RWPE1 (cell line): ENCODE measurements at regions not wholly inside any gene's neighbourhood (a gene's known extent, or its start where the extent isn't known, plus 50 kb on each side); places are given as distances from the start of the nearest gene placed in this dataset.

Experiments used
- CTCF ChIA-PET: fragments of 350-600 bp; sonication (Branson Sonifier 250); formaldehyde crosslinking; extraction: SDS; loops from one replicate; lab custom pipeline; 2021; lab: Yijun Ruan, JAX
- POLR2A ChIA-PET: fragments of 400-600 bp; formaldehyde crosslinking; extraction: SDS; loops from one replicate; lab custom pipeline; 2020; ENCODE audit warnings: antibody characterized with exemption; ENCODE audit not compliant: low non-redundant PET; lab: Yijun Ruan, JAX
- DNase-seq: peaks from one replicate; pipeline ENCODE4 v3.0.0; 2012; ENCODE audit warnings: low spot score
- H3K27ac ChIP-seq: fragments of 450-650 bp; 2 replicates; pipeline ENCODE4 v1.5.1; 2017
- CTCF ChIP-seq: fragments of 450-650 bp; conservative IDR thresholded peaks from 2 replicates; pipeline ENCODE4 v1.5.1; 2017; ENCODE audit warnings: low read depth, mild to moderate bottlenecking

DNA sequence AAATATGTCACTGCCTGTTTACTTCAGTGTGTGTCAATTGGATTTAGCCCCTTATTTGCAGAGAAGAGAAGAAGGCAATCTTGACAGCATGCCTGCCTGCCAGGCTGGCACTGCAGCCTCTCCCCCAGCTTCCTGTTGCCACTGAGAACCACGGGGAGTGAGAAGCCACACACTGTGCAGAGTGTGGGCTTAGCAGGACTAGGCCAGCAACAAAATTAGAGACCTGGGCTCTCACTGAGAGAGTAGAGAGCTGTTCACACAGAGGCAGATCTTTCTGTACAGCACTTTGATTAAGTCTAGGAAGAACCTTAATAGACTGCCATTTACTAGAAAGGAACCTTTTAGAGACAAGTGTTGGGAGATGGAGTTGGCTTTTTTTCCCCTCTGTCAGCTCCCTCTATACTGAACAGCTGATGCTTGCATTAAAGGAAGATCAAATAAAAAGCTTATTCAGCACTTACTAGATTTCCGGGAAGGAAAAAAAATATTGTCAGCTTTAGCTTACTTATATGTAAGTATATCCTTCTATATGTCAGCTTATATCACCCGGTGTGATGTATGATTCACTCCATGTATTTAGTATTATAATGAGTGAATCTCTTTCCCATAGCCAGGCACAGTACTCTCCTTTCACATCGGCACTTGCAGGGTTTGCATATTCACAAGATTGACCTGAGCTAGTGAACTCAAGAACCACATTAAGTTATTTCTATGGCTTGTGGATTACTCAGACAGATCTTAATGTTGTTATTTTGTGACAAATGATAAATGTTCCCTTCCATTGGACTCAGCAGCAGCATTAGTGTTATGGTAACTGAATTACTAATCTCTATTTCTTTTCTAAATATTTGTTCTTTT, 851.0 kb upstream of the EPHA7 start:
- ChIA-PET CTCF (interaction anchor here (0.7 kb wide), 1 partner anchor 905 kb away, joined by 3 read pairs; no protein-coding TSS in a partner anchor), POLR2A (no interaction called here)
- H3K27ac ChIP-seq = no peak overlapping the region
- no peak for TF ChIP-seq CTCF
- DNase-seq = no peak

GRCh38 chr6:94269256-94269655, 849.9 kb upstream of the EPHA7 start:
- DNase-seq = no peak
- no peak overlapping the region for H3K27ac ChIP-seq
- CTCF ChIA-PET = interaction anchor here (0.5 kb wide), 1 partner anchor 206 kb away, joined by 5 read pairs; no protein-coding TSS in a partner anchor
- no peak for TF ChIP-seq CTCF
- POLR2A ChIA-PET = no interaction called here

DNA sequence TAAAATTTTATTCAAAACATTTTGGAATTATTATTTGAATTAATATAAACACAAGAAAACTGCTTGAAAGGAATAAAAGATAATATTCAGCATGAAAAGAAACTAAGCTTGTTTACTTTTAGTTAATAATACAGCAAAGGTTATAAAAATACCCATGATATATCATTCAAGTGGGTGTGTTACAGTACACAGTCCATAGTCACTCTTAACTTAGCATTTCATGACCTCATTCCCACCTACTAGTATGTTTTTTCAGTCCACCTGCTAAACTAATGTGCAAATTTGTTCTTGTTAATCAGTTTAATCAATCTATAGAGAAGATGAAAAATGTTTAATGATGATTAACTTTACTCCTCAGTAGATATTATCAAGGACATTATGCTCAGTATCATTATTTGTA, 841.4 kb upstream of the EPHA7 start:
- CTCF ChIA-PET = no interaction called here
- POLR2A ChIA-PET = no interaction called here
- H3K27ac ChIP-seq = no peak overlapping the region
- no peak for TF ChIP-seq CTCF
- DNase-seq = no peak

DNA sequence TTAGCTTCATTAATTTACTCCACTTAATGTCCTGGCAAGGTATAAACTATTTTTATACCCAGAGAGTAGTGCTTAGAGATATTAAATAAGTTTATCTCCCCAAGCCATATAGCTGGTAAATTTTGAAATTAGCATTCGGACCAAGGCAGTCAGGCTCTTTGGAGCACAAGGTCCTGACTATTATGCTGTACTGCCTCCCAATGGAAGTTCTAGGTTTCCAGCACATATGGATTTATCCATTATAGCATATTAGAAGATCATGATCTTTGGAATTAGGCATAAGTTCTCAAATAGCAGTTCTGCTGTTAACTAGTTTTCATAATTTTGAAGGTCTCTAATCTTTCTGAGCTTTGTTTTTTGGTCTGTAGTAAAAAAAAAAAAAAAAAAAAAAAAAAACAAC, 835.3 kb upstream of the EPHA7 start:
- no peak overlapping the region for H3K27ac ChIP-seq
- ChIA-PET CTCF (interaction anchor here (0.6 kb wide), 1 partner anchor 532 kb away, joined by 6 read pairs; no protein-coding TSS in a partner anchor), POLR2A (no interaction called here)
- no peak for TF ChIP-seq CTCF
- DNase-seq = no peak

- ChIA-PET POLR2A (no interaction called here), CTCF (no interaction called here)
- DNase-seq = no peak
- no peak for TF ChIP-seq CTCF
- H3K27ac ChIP-seq = no peak overlapping the region
These were observed 832.5 kb upstream of the EPHA7 start for GRCh38 chr6:94251878-94252277.

- no peak for TF ChIP-seq CTCF
- no peak for DNase-seq
- ChIA-PET CTCF (no interaction called here), POLR2A (no interaction called here)
- H3K27ac ChIP-seq = no peak overlapping the region
These were observed 826.0 kb upstream of the EPHA7 start for GRCh38 chr6:94245395-94245794.
